ENCODE measurements at regions not wholly inside any gene's neighbourhood (a gene's known extent, or its start where the extent isn't known, plus 50 kb on each side); places are given as distances from the start of the nearest gene placed in this dataset.

DNA sequence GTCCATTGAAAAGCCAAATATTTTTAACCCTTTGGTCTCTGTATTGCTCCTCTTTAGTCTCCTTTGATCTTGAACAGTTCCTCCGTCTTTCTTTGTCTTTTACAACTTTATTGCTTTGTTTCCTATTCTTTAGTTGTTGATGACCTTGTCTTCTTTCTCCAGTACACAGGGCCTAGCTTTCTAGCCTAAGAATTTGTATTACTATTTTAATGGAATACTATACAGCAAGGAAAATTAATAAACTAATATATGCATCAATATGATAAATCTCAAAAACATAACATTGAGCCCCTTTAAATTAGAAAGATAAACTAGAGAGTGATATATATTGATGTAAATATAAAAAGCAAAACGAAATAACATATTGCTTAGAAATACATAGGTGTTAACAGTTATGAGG is 88.7 kb downstream of the NR1D2 start:
- Histone ChIP-seq H3K36me3 (ENCODE audit: control insufficient read depth, insufficient read depth, low read length) (no peaks in the 10 kb centered on the region), H3K4me1 (ENCODE audit: control insufficient read depth, insufficient read depth, low read length) (no peaks in the 10 kb centered on the region), H3K4me3 (ENCODE audit: low read depth, low read length) (no peak overlapping the region), H3K27ac (ENCODE audit: low read depth, low read length) (no peak overlapping the region), H3K9me3 (ENCODE audit: control insufficient read depth, insufficient read depth, low read length) (no peaks in the 10 kb centered on the region), H3K27me3 (ENCODE audit: control insufficient read depth, insufficient read depth, low read length) (no peaks in the 10 kb centered on the region)
- no CpG with 5 or more reads among the region's 2 CpGs for WGBS (ENCODE audit: insufficient coverage)
- no peak for DNase-seq (ENCODE audit: low read depth in 4 of 6, low spot score in 6 of 6)

- no peaks in the 10 kb centered on the region for H3K4me1 ChIP-seq (ENCODE audit: control insufficient read depth, insufficient read depth, low read length)
- H3K9me3 ChIP-seq (ENCODE audit: control insufficient read depth, insufficient read depth, low read length), result no peaks in the 10 kb centered on the region
- no peak for DNase-seq (ENCODE audit: low read depth in 4 of 6, low spot score in 6 of 6)
- H3K4me3 ChIP-seq (ENCODE audit: low read depth, low read length), result no peak overlapping the region
- H3K36me3 ChIP-seq (ENCODE audit: control insufficient read depth, insufficient read depth, low read length), result no peaks in the 10 kb centered on the region
- H3K27me3 ChIP-seq (ENCODE audit: control insufficient read depth, insufficient read depth, low read length), result no peaks in the 10 kb centered on the region
- H3K27ac ChIP-seq (ENCODE audit: low read depth, low read length), result no peak overlapping the region
Observed at GRCh38 chr3:24034464-24034863, 89.4 kb downstream of the NR1D2 start.

- DNase-seq (ENCODE audit: low read depth in 4 of 6, low spot score in 6 of 6), result no peak
- Histone ChIP-seq H3K4me3 (ENCODE audit: low read depth, low read length) (no peak overlapping the region), H3K27ac (ENCODE audit: low read depth, low read length) (no peak overlapping the region), H3K27me3 (ENCODE audit: control insufficient read depth, insufficient read depth, low read length) (no peaks in the 10 kb centered on the region), H3K9me3 (ENCODE audit: control insufficient read depth, insufficient read depth, low read length) (no peaks in the 10 kb centered on the region), H3K36me3 (ENCODE audit: control insufficient read depth, insufficient read depth, low read length) (no peaks in the 10 kb centered on the region), H3K4me1 (ENCODE audit: control insufficient read depth, insufficient read depth, low read length) (no peaks in the 10 kb centered on the region)
- WGBS (ENCODE audit: insufficient coverage), result no CpG with 5 or more reads among the region's 2 CpGs
Observed at GRCh38 chr3:24037971-24038370, 92.9 kb downstream of the NR1D2 start.

DNA sequence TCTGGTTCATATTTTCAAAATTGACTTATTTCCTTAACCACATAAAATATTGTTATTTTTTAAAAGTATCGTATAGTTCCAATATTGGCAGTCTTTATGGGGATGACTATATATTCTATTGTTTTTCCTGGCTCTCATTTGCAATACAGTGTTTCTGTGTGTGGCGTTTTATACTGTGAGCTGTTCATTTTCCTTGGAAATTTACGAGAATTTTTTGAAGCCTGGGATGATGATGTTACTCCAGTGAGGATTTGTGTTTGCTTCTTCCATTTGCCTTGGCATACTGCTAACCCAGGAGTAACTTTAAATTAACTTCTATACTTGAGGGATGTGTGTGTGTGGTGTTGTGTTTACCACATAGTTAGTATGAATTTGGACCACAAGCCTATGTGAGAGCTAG is 95.2 kb downstream of the NR1D2 start:
- H3K4me3 ChIP-seq (ENCODE audit: low read depth, low read length), result no peak overlapping the region
- H3K9me3 ChIP-seq (ENCODE audit: control insufficient read depth, insufficient read depth, low read length), result no peaks in the 10 kb centered on the region
- DNase-seq (ENCODE audit: low read depth in 4 of 6, low spot score in 6 of 6), result no peak
- peaks cover 3% of the 10 kb centered on the region for H3K4me1 ChIP-seq (ENCODE audit: control insufficient read depth, insufficient read depth, low read length)
- H3K27me3 ChIP-seq (ENCODE audit: control insufficient read depth, insufficient read depth, low read length), result no peaks in the 10 kb centered on the region
- no peak overlapping the region for H3K27ac ChIP-seq (ENCODE audit: low read depth, low read length)
- 100% methylated on average over 1 of the region's 3 CpGs for WGBS (ENCODE audit: insufficient coverage)
- no peaks in the 10 kb centered on the region for H3K36me3 ChIP-seq (ENCODE audit: control insufficient read depth, insufficient read depth, low read length)

DNA sequence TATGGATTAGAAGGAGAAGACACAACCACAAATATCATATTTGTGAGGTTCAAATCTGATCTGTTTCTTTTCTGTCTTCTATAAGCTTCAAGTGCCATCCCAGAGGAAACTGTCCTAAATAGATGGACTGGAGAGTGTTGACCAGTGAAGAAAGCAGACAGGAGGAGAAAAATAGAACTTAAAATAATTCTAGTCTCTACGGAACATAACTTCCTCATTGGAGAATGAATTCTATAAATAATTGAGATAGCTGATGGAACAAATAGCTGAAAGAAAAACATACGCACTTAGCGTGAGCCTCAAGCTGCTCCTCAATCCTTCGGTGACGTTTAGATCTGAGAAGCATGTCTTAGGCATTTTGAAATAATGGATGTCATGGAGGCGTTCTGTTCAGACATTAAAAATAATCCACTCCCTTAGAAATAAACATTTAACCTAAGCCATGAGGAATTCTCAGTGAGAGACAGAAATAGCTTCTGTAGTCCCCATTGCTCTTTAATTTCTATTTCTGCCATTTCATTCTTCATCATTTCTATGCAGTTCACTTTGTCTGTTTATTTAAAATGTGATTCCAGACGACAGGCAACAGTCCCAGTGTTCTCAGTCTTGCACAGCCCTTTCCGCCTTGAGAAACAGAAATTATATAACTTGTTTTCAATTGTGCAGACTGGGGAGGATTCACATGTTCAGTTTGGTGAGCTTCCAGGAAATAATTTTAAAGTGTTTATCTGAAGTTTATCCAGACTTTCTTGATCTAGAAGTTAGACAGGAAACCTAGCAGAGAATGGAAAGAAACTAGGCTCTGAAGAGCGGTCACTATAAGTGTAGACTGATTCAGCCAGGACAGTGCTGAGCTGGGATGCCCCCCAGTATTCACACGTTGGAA is 97.3 kb downstream of the NR1D2 start:
- no peaks in the 10 kb centered on the region for H3K27me3 ChIP-seq (ENCODE audit: control insufficient read depth, insufficient read depth, low read length)
- H3K4me1 ChIP-seq (ENCODE audit: control insufficient read depth, insufficient read depth, low read length), result peaks cover 3% of the 10 kb centered on the region
- no peaks in the 10 kb centered on the region for H3K36me3 ChIP-seq (ENCODE audit: control insufficient read depth, insufficient read depth, low read length)
- H3K4me3 ChIP-seq (ENCODE audit: low read depth, low read length), result no peak overlapping the region
- DNase-seq (ENCODE audit: low read depth in 4 of 6, low spot score in 6 of 6), result peak in 1 of 6 donors; percentile 63
- 78% methylated on average over 1 of the region's 10 CpGs for WGBS (ENCODE audit: insufficient coverage)
- H3K9me3 ChIP-seq (ENCODE audit: control insufficient read depth, insufficient read depth, low read length), result no peaks in the 10 kb centered on the region
- H3K27ac ChIP-seq (ENCODE audit: low read depth, low read length), result peak overlapping the region; percentile 36

- no peak for DNase-seq (ENCODE audit: low read depth in 4 of 6, low spot score in 6 of 6)
- 69% methylated on average over 4 of the region's 4 CpGs for WGBS (ENCODE audit: insufficient coverage)
- Histone ChIP-seq H3K36me3 (ENCODE audit: control insufficient read depth, insufficient read depth, low read length) (no peaks in the 10 kb centered on the region), H3K27me3 (ENCODE audit: control insufficient read depth, insufficient read depth, low read length) (no peaks in the 10 kb centered on the region), H3K4me3 (ENCODE audit: low read depth, low read length) (no peak overlapping the region), H3K9me3 (ENCODE audit: control insufficient read depth, insufficient read depth, low read length) (no peaks in the 10 kb centered on the region), H3K4me1 (ENCODE audit: control insufficient read depth, insufficient read depth, low read length) (peaks cover 3% of the 10 kb centered on the region), H3K27ac (ENCODE audit: low read depth, low read length) (peak overlapping the region; percentile 36)
Observed at GRCh38 chr3:24043168-24043567, 98.1 kb downstream of the NR1D2 start.

GRCh38 chr3:24043985-24044384 is 98.9 kb downstream of the NR1D2 start:
- 84% methylated on average over 5 of the region's 5 CpGs for WGBS (ENCODE audit: insufficient coverage)
- no peak for DNase-seq (ENCODE audit: low read depth in 4 of 6, low spot score in 6 of 6)
- no peak overlapping the region for H3K27ac ChIP-seq (ENCODE audit: low read depth, low read length)

DNA sequence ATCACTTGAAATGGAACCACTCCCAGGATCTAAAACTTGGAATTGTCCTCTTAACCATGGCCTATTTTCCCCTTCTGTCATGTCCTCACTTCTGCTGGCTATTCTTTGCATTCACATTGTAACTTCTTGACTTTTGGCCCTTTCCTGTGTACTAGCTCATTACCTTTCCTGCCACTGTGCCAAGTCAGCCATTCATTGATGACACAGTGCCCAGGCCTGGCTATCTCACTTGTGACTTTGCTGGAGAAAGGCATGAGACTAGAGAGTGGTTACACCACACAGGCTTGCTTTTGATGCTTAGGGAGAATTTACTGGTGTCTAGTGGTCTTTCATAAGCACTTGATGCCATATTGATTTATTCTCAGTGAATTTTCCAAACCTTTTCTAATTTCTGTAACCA is 101.1 kb downstream of the NR1D2 start:
- H3K9me3 ChIP-seq (ENCODE audit: control insufficient read depth, insufficient read depth, low read length), result no peaks in the 10 kb centered on the region
- H3K27me3 ChIP-seq (ENCODE audit: control insufficient read depth, insufficient read depth, low read length), result no peaks in the 10 kb centered on the region
- H3K4me1 ChIP-seq (ENCODE audit: control insufficient read depth, insufficient read depth, low read length), result peaks cover 3% of the 10 kb centered on the region
- no peak for DNase-seq (ENCODE audit: low read depth in 4 of 6, low spot score in 6 of 6)
- no peak overlapping the region for H3K27ac ChIP-seq (ENCODE audit: low read depth, low read length)
- H3K36me3 ChIP-seq (ENCODE audit: control insufficient read depth, insufficient read depth, low read length), result no peaks in the 10 kb centered on the region
- no peak overlapping the region for H3K4me3 ChIP-seq (ENCODE audit: low read depth, low read length)

More at GRCh38 chr3:24043985-24044384, 98.9 kb downstream of the NR1D2 start:
- Histone ChIP-seq H3K9me3 (ENCODE audit: control insufficient read depth, insufficient read depth, low read length) (no peaks in the 10 kb centered on the region), H3K36me3 (ENCODE audit: control insufficient read depth, insufficient read depth, low read length) (no peaks in the 10 kb centered on the region), H3K4me1 (ENCODE audit: control insufficient read depth, insufficient read depth, low read length) (peaks cover 3% of the 10 kb centered on the region), H3K27me3 (ENCODE audit: control insufficient read depth, insufficient read depth, low read length) (no peaks in the 10 kb centered on the region), H3K4me3 (ENCODE audit: low read depth, low read length) (no peak overlapping the region)

DNA sequence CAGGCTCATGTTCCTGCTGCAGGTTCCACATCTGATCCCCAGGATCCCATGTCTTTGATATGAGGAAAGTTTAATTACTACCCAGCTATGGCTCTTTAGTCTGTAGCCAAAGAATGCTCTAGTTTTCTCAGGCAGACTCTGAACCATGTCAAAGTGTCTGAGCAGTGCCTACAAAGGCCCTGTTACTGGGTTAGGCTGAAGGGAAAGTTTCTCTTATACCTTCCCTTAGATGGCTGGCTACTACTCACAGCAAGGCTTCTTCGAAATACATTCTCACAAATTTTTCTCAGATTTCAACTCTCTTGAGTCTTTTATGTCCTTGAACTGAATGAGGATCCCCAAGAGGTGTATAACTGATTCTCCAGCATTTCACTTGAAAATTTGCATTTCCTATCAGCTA is 102.4 kb downstream of the NR1D2 start:
- WGBS (ENCODE audit: insufficient coverage), result no CpG with 5 or more reads among the region's 1 CpG
- no peak overlapping the region for H3K27ac ChIP-seq (ENCODE audit: low read depth, low read length)
- no peak for DNase-seq (ENCODE audit: low read depth in 4 of 6, low spot score in 6 of 6)
- H3K9me3 ChIP-seq (ENCODE audit: control insufficient read depth, insufficient read depth, low read length), result no peaks in the 10 kb centered on the region
- no peaks in the 10 kb centered on the region for H3K36me3 ChIP-seq (ENCODE audit: control insufficient read depth, insufficient read depth, low read length)
- no peak overlapping the region for H3K4me3 ChIP-seq (ENCODE audit: low read depth, low read length)
- no peaks in the 10 kb centered on the region for H3K27me3 ChIP-seq (ENCODE audit: control insufficient read depth, insufficient read depth, low read length)
- peaks cover 3% of the 10 kb centered on the region for H3K4me1 ChIP-seq (ENCODE audit: control insufficient read depth, insufficient read depth, low read length)

- no peak for DNase-seq (ENCODE audit: low read depth in 4 of 6, low spot score in 6 of 6)
- H3K4me3 ChIP-seq (ENCODE audit: low read depth, low read length), result no peak overlapping the region
- H3K36me3 ChIP-seq (ENCODE audit: control insufficient read depth, insufficient read depth, low read length), result no peaks in the 10 kb centered on the region
- no peaks in the 10 kb centered on the region for H3K9me3 ChIP-seq (ENCODE audit: control insufficient read depth, insufficient read depth, low read length)
- no peak overlapping the region for H3K27ac ChIP-seq (ENCODE audit: low read depth, low read length)
- no peaks in the 10 kb centered on the region for H3K27me3 ChIP-seq (ENCODE audit: control insufficient read depth, insufficient read depth, low read length)
- no CpG with 5 or more reads among the region's 1 CpG for WGBS (ENCODE audit: insufficient coverage)
- H3K4me1 ChIP-seq (ENCODE audit: control insufficient read depth, insufficient read depth, low read length), result no peaks in the 10 kb centered on the region
Observed at GRCh38 chr3:24048843-24049242, 103.8 kb downstream of the NR1D2 start.

Data from spinal cord (tissue), 9 donors.